GM21360 (cell line): ENCODE measurements at regions not wholly inside any gene's neighbourhood (a gene's known extent, or its start where the extent isn't known, plus 50 kb on each side); places are given as distances from the start of the nearest gene placed in this dataset.
"Not testable (repeated sequence)": the region's sequence is repeated elsewhere in the genome, so short reads cannot be mapped to it uniquely, and the experiment has no call there.

Experiments
- ATAC-seq: cut with Tn5 transposase; IDR thresholded peaks from one replicate; pipeline ENCODE4 v1.9.1; 2021; ENCODE audit warnings: mild to moderate bottlenecking, moderate library complexity; ENCODE audit not compliant: unreplicated experiment

- no peak for ATAC-seq
These were observed 688.9 kb upstream of the RAG2 start for GRCh38 chr11:37286890-37287289.

GRCh38 chr11:37282367-37282766 lies 684.3 kb upstream of the RAG2 start:
- ATAC-seq = no peak

GRCh38 chr11:37280200-37280599 lies 682.2 kb upstream of the RAG2 start:
- no peak for ATAC-seq

GRCh38 chr11:37277896-37278465 lies 679.9 kb upstream of the RAG2 start:
- no peak for ATAC-seq

GRCh38 chr11:37264783-37265182 lies 666.7 kb upstream of the RAG2 start:
- no peak for ATAC-seq

- ATAC-seq = no peak
These were observed 666.0 kb upstream of the RAG2 start for GRCh38 chr11:37264060-37264459.

- ATAC-seq = not testable (repeated sequence)
These were observed 665.4 kb upstream of the RAG2 start for GRCh38 chr11:37263467-37263866.

GRCh38 chr11:37259734-37260133 lies 661.7 kb upstream of the RAG2 start:
- ATAC-seq = no peak

- no peak for ATAC-seq
These were observed 650.1 kb upstream of the RAG2 start for GRCh38 chr11:37248145-37248544.

GRCh38 chr11:37246092-37246491 lies 648.1 kb upstream of the RAG2 start:
- ATAC-seq = not testable (repeated sequence)

- ATAC-seq = no peak
These were observed 632.8 kb upstream of the RAG2 start for GRCh38 chr11:37230865-37231264.

GRCh38 chr11:37223962-37224361 lies 625.9 kb upstream of the RAG2 start:
- ATAC-seq = no peak

- no peak for ATAC-seq
These were observed 605.0 kb upstream of the RAG2 start for GRCh38 chr11:37203006-37203405.

GRCh38 chr11:37199082-37199481 lies 601.0 kb upstream of the RAG2 start:
- no peak for ATAC-seq

- ATAC-seq = no peak
These were observed 586.3 kb upstream of the RAG2 start for GRCh38 chr11:37184326-37184725.

- ATAC-seq = no peak
These were observed 584.0 kb upstream of the RAG2 start for GRCh38 chr11:37182031-37182430.

- no peak for ATAC-seq
These were observed 579.7 kb upstream of the RAG2 start for GRCh38 chr11:37177721-37178120.

GRCh38 chr11:37171451-37171850 lies 573.4 kb upstream of the RAG2 start:
- ATAC-seq = no peak

GRCh38 chr11:37170311-37170710 lies 572.3 kb upstream of the RAG2 start:
- ATAC-seq = no peak

GRCh38 chr11:37145434-37145833 lies 547.4 kb upstream of the RAG2 start:
- ATAC-seq = not testable (repeated sequence)

- no peak for ATAC-seq
These were observed 544.6 kb upstream of the RAG2 start for GRCh38 chr11:37142591-37142990.

GRCh38 chr11:37141707-37142106 lies 543.7 kb upstream of the RAG2 start:
- ATAC-seq = no peak

GRCh38 chr11:37135606-37136005 lies 537.6 kb upstream of the RAG2 start:
- ATAC-seq = not testable (repeated sequence)
